DND-41 (cell line): ENCODE measurements at regions not wholly inside any gene's neighbourhood (a gene's known extent, or its start where the extent isn't known, plus 50 kb on each side); places are given as distances from the start of the nearest gene placed in this dataset.
"Not testable (repeated sequence)": the region's sequence is repeated elsewhere in the genome, so short reads cannot be mapped to it uniquely, and the experiment has no call there.

Experiments used
- ATAC-seq: fragments of 200-7000 bp; cut with Tn5 transposase; 3 replicates; pipeline ENCODE4 v1.9.1; 2021; ENCODE audit warnings: low read depth; ENCODE audit not compliant: insufficient read depth
- DNase-seq: peaks from one replicate; pipeline ENCODE4 v3.0.0-alpha.2; 2020
- H2AFZ ChIP-seq: 2 replicates; pipeline ENCODE4 v1.6.0; 2012; ENCODE audit warnings: low read depth, low read length
- H3K27ac ChIP-seq: 2 replicates; pipeline ENCODE4 v1.5.1; 2012; ENCODE audit warnings: low read length, inconsistent platforms
- H3K27me3 ChIP-seq: fragments of 200-600 bp; sonication (generic); 2 replicates; pipeline ENCODE4 v1.6.0; 2012; ENCODE audit warnings: low read length, mild to moderate bottlenecking, inconsistent platforms; ENCODE audit not compliant: insufficient read depth, poor library complexity
- H3K36me3 ChIP-seq: 2 replicates; pipeline ENCODE4 v1.5.1; 2012; ENCODE audit warnings: low read length, inconsistent platforms; ENCODE audit not compliant: insufficient read depth
- H3K4me1 ChIP-seq: 2 replicates; pipeline ENCODE4 v1.5.1; 2012; ENCODE audit warnings: mild to moderate bottlenecking, low read length; ENCODE audit not compliant: insufficient read depth
- H3K4me2 ChIP-seq: 2 replicates; pipeline ENCODE4 v1.6.0; 2012; ENCODE audit warnings: mild to moderate bottlenecking, moderate library complexity, low read length, inconsistent platforms; ENCODE audit not compliant: insufficient read depth
- H3K4me3 ChIP-seq, 2 experiments: fragments of 200-600 bp in 1 of 2; shearing (Covaris generic) in 1 of 2; 2 replicates each; pipeline ENCODE4 v1.5.1; 2012 to 2016; ENCODE audit warnings: inconsistent platforms in 2 of 2, low read length in 2 of 2, mild to moderate bottlenecking in 2 of 2, low read depth in 1 of 2, moderate library complexity in 1 of 2
- H3K79me2 ChIP-seq: 2 replicates; pipeline ENCODE4 v1.6.0; 2012; ENCODE audit warnings: low read length, inconsistent platforms; ENCODE audit not compliant: insufficient read depth
- H3K9ac ChIP-seq: 2 replicates; pipeline ENCODE4 v1.6.0; 2012; ENCODE audit warnings: low read depth, mild to moderate bottlenecking, inconsistent platforms, low read length, moderate library complexity
- H3K9me3 ChIP-seq: 2 replicates; pipeline ENCODE4 v1.5.1; 2012; ENCODE audit warnings: low read length, moderate library complexity, mild to moderate bottlenecking, inconsistent platforms; ENCODE audit not compliant: insufficient read depth, severe bottlenecking
- H4K20me1 ChIP-seq: 2 replicates; pipeline ENCODE4 v1.6.0; 2012; ENCODE audit warnings: low read length; ENCODE audit not compliant: insufficient read depth
- CTCF ChIP-seq: IDR thresholded peaks from 2 replicates; pipeline ENCODE4 v1.5.1; 2012; ENCODE audit warnings: borderline replicate concordance, low read length, moderate library complexity, mild to moderate bottlenecking; ENCODE audit not compliant: poor library complexity, severe bottlenecking; ENCODE audit errors: extremely low read depth
- EZH2 ChIP-seq: IDR thresholded peaks from 3 replicates; pipeline ENCODE4 v1.6.1; 2012; ENCODE audit warnings: borderline replicate concordance, low read depth, mild to moderate bottlenecking, moderate library complexity, low read length, inconsistent platforms; ENCODE audit not compliant: severe bottlenecking

GRCh38 chr11:135004495-135004894 lies 592.5 kb upstream of the B3GAT1 start:
- no peak for ATAC-seq

GRCh38 chr11:135002236-135002635 lies 590.2 kb upstream of the B3GAT1 start:
- H3K4me1 ChIP-seq, result no peaks in the 10 kb centered on the region
- H3K9ac ChIP-seq, result no peak overlapping the region
- H3K27ac ChIP-seq, result no peak overlapping the region
- ATAC-seq (no peak), DNase-seq (no peak)
- H3K4me3 ChIP-seq, result no peak overlapping the region
- no peaks in the 10 kb centered on the region for H3K36me3 ChIP-seq
- no peaks in the 10 kb centered on the region for H4K20me1 ChIP-seq
- no peaks in the 10 kb centered on the region for H3K9me3 ChIP-seq
- H3K27me3 ChIP-seq, result peaks cover 12% of the 10 kb centered on the region
- TF ChIP-seq CTCF (no peak), EZH2 (no peak)
- no peak overlapping the region for H3K4me2 ChIP-seq
- H2AFZ ChIP-seq, result no peak overlapping the region
- H3K79me2 ChIP-seq, result no peaks in the 10 kb centered on the region

More at GRCh38 chr11:135004495-135004894, 592.5 kb upstream of the B3GAT1 start:
- Histone ChIP-seq H3K4me1 (no peaks in the 10 kb centered on the region), H3K4me2 (no peak overlapping the region), H3K9me3 (no peaks in the 10 kb centered on the region), H2AFZ (no peak overlapping the region), H3K9ac (no peak overlapping the region), H3K36me3 (no peaks in the 10 kb centered on the region), H3K27ac (no peak overlapping the region), H4K20me1 (no peaks in the 10 kb centered on the region), H3K27me3 (peaks cover 19% of the 10 kb centered on the region), H3K4me3 (no peak overlapping the region), H3K79me2 (no peaks in the 10 kb centered on the region)
- no peak for DNase-seq
- TF ChIP-seq EZH2 (no peak), CTCF (no peak)

GRCh38 chr11:135001581-135001980 lies 589.5 kb upstream of the B3GAT1 start:
- H3K4me3 ChIP-seq, result no peak overlapping the region
- DNase-seq (no peak), ATAC-seq (no peak)
- H3K9me3 ChIP-seq, result no peaks in the 10 kb centered on the region
- no peak overlapping the region for H3K27ac ChIP-seq
- H3K4me1 ChIP-seq, result no peaks in the 10 kb centered on the region
- H3K27me3 ChIP-seq, result peaks cover 12% of the 10 kb centered on the region
- H3K9ac ChIP-seq, result no peak overlapping the region
- TF ChIP-seq EZH2 (no peak), CTCF (no peak)
- H3K36me3 ChIP-seq, result no peaks in the 10 kb centered on the region
- no peaks in the 10 kb centered on the region for H3K79me2 ChIP-seq
- no peaks in the 10 kb centered on the region for H4K20me1 ChIP-seq
- no peak overlapping the region for H3K4me2 ChIP-seq
- H2AFZ ChIP-seq, result no peak overlapping the region

GRCh38 chr11:135001065-135001464 lies 589.0 kb upstream of the B3GAT1 start:
- not testable (repeated sequence) for ATAC-seq

More at GRCh38 chr11:135001065-135001464, 589.0 kb upstream of the B3GAT1 start:
- H3K4me2 ChIP-seq, H3K4me3 ChIP-seq, H2AFZ ChIP-seq, H4K20me1 ChIP-seq, H3K9ac ChIP-seq, H3K9me3 ChIP-seq, H3K27ac ChIP-seq, H3K4me1 ChIP-seq, DNase-seq, H3K36me3 ChIP-seq, H3K79me2 ChIP-seq: not testable (repeated sequence)
- H3K27me3 ChIP-seq, result peaks cover 14% of the 10 kb centered on the region
